ENCODE measurements at regions not wholly inside any gene's neighbourhood (a gene's known extent, or its start where the extent isn't known, plus 50 kb on each side); places are given as distances from the start of the nearest gene placed in this dataset.

DNA sequence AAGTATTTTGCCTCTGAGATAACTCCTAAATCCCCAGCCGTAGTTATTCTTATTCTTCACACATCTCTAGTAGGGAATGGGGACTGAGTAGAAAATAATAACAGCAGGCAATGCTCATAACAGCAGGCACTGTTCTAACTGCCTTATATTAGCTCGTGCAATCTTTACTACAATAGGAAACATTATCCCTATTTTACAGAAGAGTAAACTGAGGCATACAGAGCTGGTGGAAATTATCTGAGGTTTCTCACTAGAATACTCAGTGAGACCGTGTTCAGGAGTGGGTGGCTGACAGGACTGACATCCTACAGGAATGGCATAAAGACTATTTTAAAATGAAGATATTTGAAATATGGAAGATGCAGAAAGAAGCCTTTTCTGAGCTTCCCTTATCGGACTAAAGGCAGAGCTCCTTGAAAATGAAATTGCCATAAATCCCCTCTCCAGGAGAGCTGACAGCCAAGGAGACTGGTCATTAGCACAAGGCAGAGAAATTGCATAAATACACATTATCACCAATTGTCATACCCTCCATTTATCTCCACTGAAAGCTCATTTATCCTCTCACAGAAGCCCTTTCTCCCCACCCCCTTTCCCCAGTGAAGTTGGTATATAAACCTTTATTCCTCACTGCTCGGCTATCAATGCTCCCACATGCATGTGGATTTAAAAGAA is 93.9 kb downstream of the RASSF10 start (continued):
- TF ChIP-seq HDAC1 (IDR thresholded peaks at IDR 0.05), result no peak
- TF ChIP-seq, protein P1, sequence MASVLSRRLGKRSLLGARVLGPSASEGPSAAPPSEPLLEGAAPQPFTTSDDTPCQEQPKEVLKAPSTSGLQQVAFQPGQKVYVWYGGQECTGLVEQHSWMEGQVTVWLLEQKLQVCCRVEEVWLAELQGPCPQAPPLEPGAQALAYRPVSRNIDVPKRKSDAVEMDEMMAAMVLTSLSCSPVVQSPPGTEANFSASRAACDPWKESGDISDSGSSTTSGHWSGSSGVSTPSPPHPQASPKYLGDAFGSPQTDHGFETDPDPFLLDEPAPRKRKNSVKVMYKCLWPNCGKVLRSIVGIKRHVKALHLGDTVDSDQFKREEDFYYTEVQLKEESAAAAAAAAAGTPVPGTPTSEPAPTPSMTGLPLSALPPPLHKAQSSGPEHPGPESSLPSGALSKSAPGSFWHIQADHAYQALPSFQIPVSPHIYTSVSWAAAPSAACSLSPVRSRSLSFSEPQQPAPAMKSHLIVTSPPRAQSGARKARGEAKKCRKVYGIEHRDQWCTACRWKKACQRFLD (CRISPR knock-in tag; IDR thresholded peaks at IDR 0.05), result peak; percentile 54; the same call in 1 of the 2 replicates
- no peak for TF ChIP-seq HNRNPUL1 (IDR thresholded peaks at IDR 0.05; ENCODE audit: low read length)
- TF ChIP-seq, protein P2, sequence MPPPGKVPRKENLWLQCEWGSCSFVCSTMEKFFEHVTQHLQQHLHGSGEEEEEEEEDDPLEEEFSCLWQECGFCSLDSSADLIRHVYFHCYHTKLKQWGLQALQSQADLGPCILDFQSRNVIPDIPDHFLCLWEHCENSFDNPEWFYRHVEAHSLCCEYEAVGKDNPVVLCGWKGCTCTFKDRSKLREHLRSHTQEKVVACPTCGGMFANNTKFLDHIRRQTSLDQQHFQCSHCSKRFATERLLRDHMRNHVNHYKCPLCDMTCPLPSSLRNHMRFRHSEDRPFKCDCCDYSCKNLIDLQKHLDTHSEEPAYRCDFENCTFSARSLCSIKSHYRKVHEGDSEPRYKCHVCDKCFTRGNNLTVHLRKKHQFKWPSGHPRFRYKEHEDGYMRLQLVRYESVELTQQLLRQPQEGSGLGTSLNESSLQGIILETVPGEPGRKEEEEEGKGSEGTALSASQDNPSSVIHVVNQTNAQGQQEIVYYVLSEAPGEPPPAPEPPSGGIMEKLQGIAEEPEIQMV (tag; conservative IDR thresholded peaks at IDR 0.05; ENCODE audit: low read depth), result no peak
- peak; percentile 66 for TF ChIP-seq HDAC3 (IDR thresholded peaks at IDR 0.05; ENCODE audit: borderline replicate concordance, partially characterized antibody)
- no peak for TF ChIP-seq ZNF212 (CRISPR knock-in tag; IDR thresholded peaks at IDR 0.05)
- TF ChIP-seq, protein P3, sequence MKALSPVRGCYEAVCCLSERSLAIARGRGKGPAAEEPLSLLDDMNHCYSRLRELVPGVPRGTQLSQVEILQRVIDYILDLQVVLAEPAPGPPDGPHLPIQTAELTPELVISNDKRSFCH (CRISPR knock-in tag; IDR thresholded peaks at IDR 0.05), result no peak
- TF ChIP-seq, protein P3 (tag; IDR thresholded peaks at IDR 0.05), result peak; percentile 71
- peak; percentile 52; the same call in 1 of the 2 replicates for TF ChIP-seq MBD2 (IDR thresholded peaks at IDR 0.05; ENCODE audit: borderline replicate concordance, low read depth)
- TF ChIP-seq, protein P4, sequence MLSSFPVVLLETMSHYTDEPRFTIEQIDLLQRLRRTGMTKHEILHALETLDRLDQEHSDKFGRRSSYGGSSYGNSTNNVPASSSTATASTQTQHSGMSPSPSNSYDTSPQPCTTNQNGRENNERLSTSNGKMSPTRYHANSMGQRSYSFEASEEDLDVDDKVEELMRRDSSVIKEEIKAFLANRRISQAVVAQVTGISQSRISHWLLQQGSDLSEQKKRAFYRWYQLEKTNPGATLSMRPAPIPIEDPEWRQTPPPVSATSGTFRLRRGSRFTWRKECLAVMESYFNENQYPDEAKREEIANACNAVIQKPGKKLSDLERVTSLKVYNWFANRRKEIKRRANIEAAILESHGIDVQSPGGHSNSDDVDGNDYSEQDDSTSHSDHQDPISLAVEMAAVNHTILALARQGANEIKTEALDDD (IDR thresholded peaks at IDR 0.05), result peak; percentile 58
- TF ChIP-seq, protein P5, sequence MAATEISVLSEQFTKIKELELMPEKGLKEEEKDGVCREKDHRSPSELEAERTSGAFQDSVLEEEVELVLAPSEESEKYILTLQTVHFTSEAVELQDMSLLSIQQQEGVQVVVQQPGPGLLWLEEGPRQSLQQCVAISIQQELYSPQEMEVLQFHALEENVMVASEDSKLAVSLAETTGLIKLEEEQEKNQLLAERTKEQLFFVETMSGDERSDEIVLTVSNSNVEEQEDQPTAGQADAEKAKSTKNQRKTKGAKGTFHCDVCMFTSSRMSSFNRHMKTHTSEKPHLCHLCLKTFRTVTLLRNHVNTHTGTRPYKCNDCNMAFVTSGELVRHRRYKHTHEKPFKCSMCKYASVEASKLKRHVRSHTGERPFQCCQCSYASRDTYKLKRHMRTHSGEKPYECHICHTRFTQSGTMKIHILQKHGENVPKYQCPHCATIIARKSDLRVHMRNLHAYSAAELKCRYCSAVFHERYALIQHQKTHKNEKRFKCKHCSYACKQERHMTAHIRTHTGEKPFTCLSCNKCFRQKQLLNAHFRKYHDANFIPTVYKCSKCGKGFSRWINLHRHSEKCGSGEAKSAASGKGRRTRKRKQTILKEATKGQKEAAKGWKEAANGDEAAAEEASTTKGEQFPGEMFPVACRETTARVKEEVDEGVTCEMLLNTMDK (IDR thresholded peaks at IDR 0.05; ENCODE audit: borderline replicate concordance, insufficient read depth, low read depth, low read length, poor library complexity, severe bottlenecking), result no peak
- TF ChIP-seq RNF2 (IDR thresholded peaks at IDR 0.05), result peak; percentile 71; the same call in 1 of the 2 replicates
- no peak for TF ChIP-seq ZNF232 (CRISPR knock-in tag; IDR thresholded peaks at IDR 0.05)
- TF ChIP-seq, protein P6, sequence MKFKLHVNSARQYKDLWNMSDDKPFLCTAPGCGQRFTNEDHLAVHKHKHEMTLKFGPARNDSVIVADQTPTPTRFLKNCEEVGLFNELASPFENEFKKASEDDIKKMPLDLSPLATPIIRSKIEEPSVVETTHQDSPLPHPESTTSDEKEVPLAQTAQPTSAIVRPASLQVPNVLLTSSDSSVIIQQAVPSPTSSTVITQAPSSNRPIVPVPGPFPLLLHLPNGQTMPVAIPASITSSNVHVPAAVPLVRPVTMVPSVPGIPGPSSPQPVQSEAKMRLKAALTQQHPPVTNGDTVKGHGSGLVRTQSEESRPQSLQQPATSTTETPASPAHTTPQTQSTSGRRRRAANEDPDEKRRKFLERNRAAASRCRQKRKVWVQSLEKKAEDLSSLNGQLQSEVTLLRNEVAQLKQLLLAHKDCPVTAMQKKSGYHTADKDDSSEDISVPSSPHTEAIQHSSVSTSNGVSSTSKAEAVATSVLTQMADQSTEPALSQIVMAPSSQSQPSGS (CRISPR knock-in tag; IDR thresholded peaks at IDR 0.05), result no peak
- no peak for TF ChIP-seq ETV1 (tag; conservative IDR thresholded peaks at IDR 0.05; ENCODE audit: low read depth)
- TF ChIP-seq TFAM (CRISPR knock-in tag; conservative IDR thresholded peaks at IDR 0.05), result no peak
- peak; percentile 91 for TF ChIP-seq TCF3 (CRISPR knock-in tag; IDR thresholded peaks at IDR 0.05)
- TF ChIP-seq CEBPB (tag; IDR thresholded peaks at IDR 0.05), result peak; percentile 82
- TF ChIP-seq SMARCC2 (IDR thresholded peaks at IDR 0.05; ENCODE audit: low read depth), result 0 out of 2 replicates have a peak, but pooled peaks have one; percentile 60
- TF ChIP-seq JUND (IDR thresholded peaks at IDR 0.05; ENCODE audit: borderline replicate concordance, low read depth, low read length), result peak; percentile 56; the same call in 1 of the 2 replicates
- no peak for TF ChIP-seq JUND (tag; IDR thresholded peaks at IDR 0.05; ENCODE audit: borderline replicate concordance, low read depth, low read length)
